BE2C (cell line): ENCODE measurements at regions not wholly inside any gene's neighbourhood (a gene's known extent, or its start where the extent isn't known, plus 50 kb on each side); places are given as distances from the start of the nearest gene placed in this dataset.

Experiments used
- DNase-seq: peaks from one replicate; pipeline ENCODE4 v3.0.0-alpha.2; 2020
- H3K27me3 ChIP-seq: fragments of 250-450 bp; sonication (Bioruptor Pico); 2 replicates; pipeline ENCODE4 v1.5.1; 2020; ENCODE audit warnings: mild to moderate bottlenecking
- H3K36me3 ChIP-seq: fragments of 250-450 bp; sonication (Bioruptor Pico); 2 replicates; pipeline ENCODE4 v1.5.1; 2020; ENCODE audit warnings: mild to moderate bottlenecking
- H3K4me1 ChIP-seq: fragments of 250-450 bp; sonication (Bioruptor Pico); 2 replicates; pipeline ENCODE4 v1.5.1; 2020
- H3K4me3 ChIP-seq: 2 replicates; pipeline ENCODE4 v1.5.1; 2011; ENCODE audit warnings: low read depth, low read length
- H3K9me3 ChIP-seq: fragments of 250-450 bp; sonication (Bioruptor Pico); 2 replicates; pipeline ENCODE4 v1.5.1; 2020
- TF ChIP-seq, protein P1 (sequence below): IDR thresholded peaks from 2 replicates; pipeline ENCODE4 v1.5.1; 2012; ENCODE audit warnings: mild to moderate bottlenecking, low read depth, low read length

DNA sequence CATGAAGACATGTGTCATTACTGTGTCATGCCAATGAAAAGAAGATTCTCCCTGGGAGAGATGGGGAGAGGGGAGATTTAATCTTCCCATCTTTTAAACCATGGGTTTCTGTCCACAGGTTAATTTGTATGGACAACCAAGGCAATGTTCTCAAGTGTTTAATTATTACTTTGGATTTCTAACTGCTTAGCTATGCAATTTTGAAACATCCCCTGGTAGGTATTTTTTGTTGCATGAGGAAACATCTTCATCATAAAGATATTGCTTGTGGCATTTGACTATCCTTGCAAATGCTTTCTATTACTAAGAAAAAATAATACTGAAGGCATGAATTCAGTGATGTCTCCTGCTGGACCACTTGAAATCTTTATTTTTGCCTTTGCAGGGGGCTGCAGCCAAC, 326.6 kb upstream of the TPM1 start:
- Histone ChIP-seq H3K36me3 (no peaks in the 10 kb centered on the region; the same call in 1 of the 2 replicates), H3K27me3 (no peaks in the 10 kb centered on the region), H3K4me3 (no peak overlapping the region), H3K9me3 (no peaks in the 10 kb centered on the region), H3K4me1 (peaks cover 14% of the 10 kb centered on the region)
- TF ChIP-seq, protein P1, sequence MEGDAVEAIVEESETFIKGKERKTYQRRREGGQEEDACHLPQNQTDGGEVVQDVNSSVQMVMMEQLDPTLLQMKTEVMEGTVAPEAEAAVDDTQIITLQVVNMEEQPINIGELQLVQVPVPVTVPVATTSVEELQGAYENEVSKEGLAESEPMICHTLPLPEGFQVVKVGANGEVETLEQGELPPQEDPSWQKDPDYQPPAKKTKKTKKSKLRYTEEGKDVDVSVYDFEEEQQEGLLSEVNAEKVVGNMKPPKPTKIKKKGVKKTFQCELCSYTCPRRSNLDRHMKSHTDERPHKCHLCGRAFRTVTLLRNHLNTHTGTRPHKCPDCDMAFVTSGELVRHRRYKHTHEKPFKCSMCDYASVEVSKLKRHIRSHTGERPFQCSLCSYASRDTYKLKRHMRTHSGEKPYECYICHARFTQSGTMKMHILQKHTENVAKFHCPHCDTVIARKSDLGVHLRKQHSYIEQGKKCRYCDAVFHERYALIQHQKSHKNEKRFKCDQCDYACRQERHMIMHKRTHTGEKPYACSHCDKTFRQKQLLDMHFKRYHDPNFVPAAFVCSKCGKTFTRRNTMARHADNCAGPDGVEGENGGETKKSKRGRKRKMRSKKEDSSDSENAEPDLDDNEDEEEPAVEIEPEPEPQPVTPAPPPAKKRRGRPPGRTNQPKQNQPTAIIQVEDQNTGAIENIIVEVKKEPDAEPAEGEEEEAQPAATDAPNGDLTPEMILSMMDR, result no peak
- DNase-seq, result no peak

DNA sequence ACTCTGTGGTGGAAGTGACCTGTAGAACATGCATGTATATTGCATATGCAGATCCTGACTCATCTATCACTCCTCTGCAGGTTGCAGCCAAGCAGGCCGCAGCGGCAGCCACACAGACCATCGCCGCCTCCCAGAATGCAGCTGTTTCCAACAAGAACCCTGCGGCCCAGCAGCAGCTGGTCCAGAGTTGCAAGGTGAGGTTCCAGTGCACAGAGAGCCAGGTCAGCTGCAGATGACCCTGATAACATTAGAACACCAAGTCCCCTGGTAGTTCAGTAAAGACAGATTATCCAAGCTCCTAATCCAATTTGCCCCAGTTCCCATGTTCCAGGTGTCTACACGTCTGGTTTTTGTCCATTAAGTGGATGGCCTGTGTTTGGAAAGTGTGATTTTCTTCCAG, 325.1 kb upstream of the TPM1 start:
- TF ChIP-seq, protein P1, result no peak
- Histone ChIP-seq H3K27me3 (no peaks in the 10 kb centered on the region), H3K36me3 (no peaks in the 10 kb centered on the region; the same call in 1 of the 2 replicates)

GRCh38 chr15:62719316-62719715, 323.2 kb upstream of the TPM1 start:
- TF ChIP-seq, protein P1, result no peak
- H3K27me3 ChIP-seq, result no peaks in the 10 kb centered on the region
- no peaks in the 10 kb centered on the region for H3K9me3 ChIP-seq
- no peak for DNase-seq
- no peaks in the 10 kb centered on the region; the same call in 1 of the 2 replicates for H3K36me3 ChIP-seq
- H3K4me3 ChIP-seq, result no peak overlapping the region
- H3K4me1 ChIP-seq, result peaks cover 14% of the 10 kb centered on the region

More for the DNA sequence above, 325.1 kb upstream of the TPM1 start:
- peaks cover 14% of the 10 kb centered on the region for H3K4me1 ChIP-seq
- no peaks in the 10 kb centered on the region for H3K9me3 ChIP-seq
- no peak overlapping the region for H3K4me3 ChIP-seq
- DNase-seq, result peak; percentile 65

DNA sequence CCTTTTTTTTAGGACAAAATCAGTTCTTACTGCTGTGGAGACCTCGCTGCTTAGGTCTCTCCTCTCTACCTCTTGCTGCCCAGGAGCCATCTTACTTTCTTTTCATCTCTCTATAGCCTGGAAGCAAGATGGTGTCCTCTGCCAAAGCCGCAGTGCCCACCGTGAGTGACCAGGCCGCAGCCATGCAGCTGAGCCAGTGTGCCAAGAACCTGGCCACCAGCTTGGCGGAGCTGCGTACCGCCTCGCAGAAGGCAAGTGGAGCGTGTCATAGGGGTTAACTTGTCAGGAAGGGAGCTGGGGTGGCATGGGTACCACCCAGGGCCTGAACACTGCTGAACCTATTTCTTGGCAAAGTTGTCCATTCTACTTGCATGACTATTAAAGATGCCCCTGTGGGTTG, 320.3 kb upstream of the TPM1 start:
- H3K9me3 ChIP-seq, result no peaks in the 10 kb centered on the region
- DNase-seq, result no peak
- no peaks in the 10 kb centered on the region; the same call in 1 of the 2 replicates for H3K36me3 ChIP-seq
- peaks cover 11% of the 10 kb centered on the region for H3K4me1 ChIP-seq
- no peaks in the 10 kb centered on the region for H3K27me3 ChIP-seq
- TF ChIP-seq, protein P1, result no peak
- H3K4me3 ChIP-seq, result no peak overlapping the region

DNA sequence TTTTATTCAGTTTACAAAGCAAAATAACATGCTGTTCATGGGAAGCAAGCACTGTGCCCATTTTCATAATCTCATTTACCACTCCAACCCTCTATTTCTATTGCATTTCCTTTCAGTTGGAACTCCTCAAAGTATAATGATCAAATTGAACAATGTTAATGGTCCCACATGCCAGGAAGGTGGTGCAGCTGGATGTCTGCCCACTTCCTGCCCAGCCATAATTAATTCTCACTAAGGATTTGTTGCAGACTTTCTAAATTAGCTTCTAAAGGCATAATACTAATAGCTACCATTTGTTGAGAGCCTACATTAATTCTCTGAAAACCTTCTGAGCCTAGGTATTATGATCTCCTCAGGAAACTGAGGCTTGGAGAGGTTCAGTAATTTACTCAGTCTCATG, 316.1 kb upstream of the TPM1 start:
- Histone ChIP-seq H3K9me3 (no peaks in the 10 kb centered on the region), H3K4me1 (no peaks in the 10 kb centered on the region), H3K27me3 (no peaks in the 10 kb centered on the region), H3K36me3 (no peaks in the 10 kb centered on the region), H3K4me3 (no peak overlapping the region)
- DNase-seq, result no peak
- TF ChIP-seq, protein P1, result no peak

GRCh38 chr15:62727501-62727900, 315.0 kb upstream of the TPM1 start:
- no peak for DNase-seq
- no peaks in the 10 kb centered on the region for H3K4me1 ChIP-seq
- H3K36me3 ChIP-seq, result 0 out of 2 replicates have a peak, but pooled peaks cover 4% of the 10 kb centered on the region
- H3K27me3 ChIP-seq, result no peaks in the 10 kb centered on the region
- no peaks in the 10 kb centered on the region for H3K9me3 ChIP-seq
- no peak overlapping the region for H3K4me3 ChIP-seq
- TF ChIP-seq, protein P1, result no peak
